ENCODE measurements at regions not wholly inside any gene's neighbourhood (a gene's known extent, or its start where the extent isn't known, plus 50 kb on each side); places are given as distances from the start of the nearest gene placed in this dataset.

DNA sequence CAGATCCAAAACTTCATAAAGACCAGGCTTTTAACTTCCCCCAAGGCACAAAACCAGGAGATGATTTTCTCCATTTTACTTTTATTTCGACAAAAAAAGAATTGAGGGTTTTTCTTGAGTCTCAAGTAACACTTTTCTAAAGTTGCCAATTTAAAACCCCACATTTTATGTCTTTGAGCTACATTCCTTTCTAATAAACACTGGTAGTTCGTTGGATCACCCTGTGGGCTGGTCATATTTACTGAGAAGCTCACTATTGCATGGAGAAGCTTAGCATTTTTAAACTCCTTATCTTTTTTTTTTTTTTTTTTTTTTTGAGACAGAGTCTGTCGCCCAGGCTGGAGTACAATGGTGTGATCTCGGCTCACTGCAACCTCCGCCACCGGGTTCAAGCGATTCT, 255.1 kb upstream of the TPM1 start:
- ChIA-PET CTCF (interaction anchor here (0.6 kb wide), 1 partner anchor 133 kb away, joined by 3 read pairs; no protein-coding TSS in a partner anchor), POLR2A (interaction anchor here (0.9 kb wide), 1 partner anchor 255 kb away, joined by 3 read pairs; the partner anchor contains the start of gene TPM1)
- H3K27me3 ChIP-seq (ENCODE audit: control insufficient read depth, insufficient read depth, low read length): no peaks in the 10 kb centered on the region
- no peaks in the 10 kb centered on the region for H3K9me3 ChIP-seq (ENCODE audit: control insufficient read depth, insufficient read depth, low read length)
- DNase-seq (ENCODE audit: low read depth, low spot score): no peak
- TF ChIP-seq, protein P1, sequence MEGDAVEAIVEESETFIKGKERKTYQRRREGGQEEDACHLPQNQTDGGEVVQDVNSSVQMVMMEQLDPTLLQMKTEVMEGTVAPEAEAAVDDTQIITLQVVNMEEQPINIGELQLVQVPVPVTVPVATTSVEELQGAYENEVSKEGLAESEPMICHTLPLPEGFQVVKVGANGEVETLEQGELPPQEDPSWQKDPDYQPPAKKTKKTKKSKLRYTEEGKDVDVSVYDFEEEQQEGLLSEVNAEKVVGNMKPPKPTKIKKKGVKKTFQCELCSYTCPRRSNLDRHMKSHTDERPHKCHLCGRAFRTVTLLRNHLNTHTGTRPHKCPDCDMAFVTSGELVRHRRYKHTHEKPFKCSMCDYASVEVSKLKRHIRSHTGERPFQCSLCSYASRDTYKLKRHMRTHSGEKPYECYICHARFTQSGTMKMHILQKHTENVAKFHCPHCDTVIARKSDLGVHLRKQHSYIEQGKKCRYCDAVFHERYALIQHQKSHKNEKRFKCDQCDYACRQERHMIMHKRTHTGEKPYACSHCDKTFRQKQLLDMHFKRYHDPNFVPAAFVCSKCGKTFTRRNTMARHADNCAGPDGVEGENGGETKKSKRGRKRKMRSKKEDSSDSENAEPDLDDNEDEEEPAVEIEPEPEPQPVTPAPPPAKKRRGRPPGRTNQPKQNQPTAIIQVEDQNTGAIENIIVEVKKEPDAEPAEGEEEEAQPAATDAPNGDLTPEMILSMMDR (IDR thresholded peaks at IDR 0.05; ENCODE audit: low read depth, low read length): no peak
- no peak overlapping the region for H3K4me3 ChIP-seq (ENCODE audit: low read depth, low read length)
- H3K27ac ChIP-seq (ENCODE audit: low read depth, low read length): no peak overlapping the region

DNA sequence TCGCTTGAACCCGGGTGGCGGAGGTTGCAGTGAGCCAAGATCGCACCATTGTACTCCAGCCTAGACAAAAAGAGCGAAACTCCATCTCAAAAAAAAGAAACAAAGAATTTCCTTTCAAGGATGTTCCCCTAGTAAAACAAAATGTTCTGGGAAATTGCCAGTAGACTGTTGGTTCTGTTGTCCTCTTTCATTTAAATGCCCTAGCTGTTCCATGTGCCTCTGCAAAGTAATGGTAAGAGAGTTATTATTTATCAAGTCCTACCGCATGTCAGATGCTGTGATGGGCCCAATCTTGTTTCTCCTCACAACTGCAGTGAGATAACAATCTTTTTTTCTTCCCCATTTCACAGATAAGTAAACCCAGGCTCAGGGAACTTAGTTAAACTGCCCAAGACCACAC, 254.3 kb upstream of the TPM1 start:
- ChIA-PET CTCF (no interaction called here), POLR2A (no interaction called here)
- no peak for DNase-seq (ENCODE audit: low read depth, low spot score)
- no peaks in the 10 kb centered on the region for H3K9me3 ChIP-seq (ENCODE audit: control insufficient read depth, insufficient read depth, low read length)
- no peak overlapping the region for H3K27ac ChIP-seq (ENCODE audit: low read depth, low read length)
- H3K27me3 ChIP-seq (ENCODE audit: control insufficient read depth, insufficient read depth, low read length): no peaks in the 10 kb centered on the region
- no peak overlapping the region for H3K4me3 ChIP-seq (ENCODE audit: low read depth, low read length)
- TF ChIP-seq, protein P1 (IDR thresholded peaks at IDR 0.05; ENCODE audit: low read depth, low read length): no peak

DNA sequence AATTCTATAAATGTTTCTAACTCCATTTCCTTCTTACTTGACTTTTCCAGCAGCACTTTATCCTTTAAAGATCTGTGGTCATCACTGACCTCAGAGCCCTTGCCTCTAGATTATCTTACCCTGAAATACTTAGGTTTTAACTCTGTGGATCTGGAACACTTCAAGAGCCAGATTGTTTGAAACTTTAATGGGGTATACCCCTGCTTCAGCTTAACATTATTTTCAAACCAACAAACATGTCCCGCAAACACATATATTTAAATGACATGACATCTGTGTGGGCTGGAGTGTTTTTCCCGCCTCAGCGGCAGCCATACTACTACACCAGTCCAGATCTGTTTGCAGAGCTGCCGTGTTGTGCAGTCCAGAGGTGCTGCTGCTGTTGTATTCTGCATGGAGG, 252.0 kb upstream of the TPM1 start:
- Histone ChIP-seq H3K27me3 (ENCODE audit: control insufficient read depth, insufficient read depth, low read length) (no peaks in the 10 kb centered on the region), H3K4me3 (ENCODE audit: low read depth, low read length) (no peak overlapping the region), H3K9me3 (ENCODE audit: control insufficient read depth, insufficient read depth, low read length) (no peaks in the 10 kb centered on the region), H3K27ac (ENCODE audit: low read depth, low read length) (no peak overlapping the region)
- TF ChIP-seq, protein P1 (IDR thresholded peaks at IDR 0.05; ENCODE audit: low read depth, low read length): no peak
- DNase-seq (ENCODE audit: low read depth, low spot score): no peak
- ChIA-PET POLR2A (no interaction called here), CTCF (no interaction called here)

DNA sequence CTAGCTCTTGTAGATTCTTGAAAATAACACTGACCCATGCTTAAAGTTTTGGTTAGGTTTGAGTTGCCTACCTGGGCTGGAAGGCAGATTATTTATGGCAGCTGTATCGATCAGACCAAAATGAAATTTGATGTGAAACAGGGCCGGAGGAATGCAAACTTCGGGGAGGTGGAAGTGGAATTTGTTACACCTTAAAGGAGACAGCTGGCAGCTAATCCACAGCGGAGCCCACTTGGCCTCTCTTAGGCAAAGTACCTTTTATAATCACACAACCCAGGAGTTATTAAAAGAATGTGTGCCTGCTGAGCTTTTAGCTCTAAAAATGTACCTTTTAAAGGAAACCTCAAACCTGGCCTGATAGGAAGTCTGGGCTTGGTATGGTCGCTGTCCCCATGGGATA, 250.9 kb upstream of the TPM1 start:
- ChIA-PET POLR2A (no interaction called here), CTCF (interaction anchor here (1.3 kb wide), 1 partner anchor 302 kb away, joined by 3 read pairs; no protein-coding TSS in a partner anchor)

DNA sequence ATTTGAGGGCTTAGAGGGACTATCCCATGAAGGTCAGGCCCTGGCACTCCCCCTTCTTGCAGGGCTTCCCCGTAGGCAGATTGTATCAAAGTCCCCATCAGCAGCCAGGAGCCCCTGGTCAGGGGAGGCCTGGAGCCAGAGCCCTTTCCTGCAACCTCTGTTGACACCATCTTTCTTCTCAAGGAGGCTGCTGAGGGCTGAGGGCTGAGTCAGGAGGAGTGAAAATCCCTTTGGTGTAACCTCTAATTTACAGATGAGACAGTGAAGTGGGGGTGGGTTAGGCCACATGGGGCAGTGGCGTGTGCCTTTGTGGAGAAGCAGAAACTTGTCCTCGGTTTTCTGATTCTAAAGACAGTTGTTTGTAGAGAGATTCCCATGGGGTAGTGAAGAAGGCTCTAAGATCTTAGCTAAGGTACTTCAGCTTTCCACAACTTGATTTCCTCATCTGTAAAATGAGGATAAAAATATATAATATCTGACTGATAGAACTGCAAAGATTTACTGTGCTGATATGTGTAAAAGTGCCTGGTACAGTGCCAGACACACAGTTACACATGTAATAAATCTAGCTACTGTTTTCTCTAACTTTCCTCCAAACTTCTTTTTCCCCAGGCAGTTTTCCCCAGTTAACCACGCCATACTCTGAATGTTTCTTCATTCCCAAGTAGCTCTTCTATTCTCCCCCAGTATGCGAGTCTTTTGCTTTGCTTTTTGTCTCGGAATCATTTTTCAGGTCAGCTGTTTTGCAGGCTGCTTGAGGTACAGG, 249.4 kb upstream of the TPM1 start:
- ChIA-PET CTCF (no interaction called here), POLR2A (no interaction called here)
- Histone ChIP-seq H3K4me3 (ENCODE audit: low read depth, low read length) (no peak overlapping the region), H3K9me3 (ENCODE audit: control insufficient read depth, insufficient read depth, low read length) (no peaks in the 10 kb centered on the region), H3K27me3 (ENCODE audit: control insufficient read depth, insufficient read depth, low read length) (no peaks in the 10 kb centered on the region), H3K27ac (ENCODE audit: low read depth, low read length) (no peak overlapping the region)
- TF ChIP-seq, protein P1 (IDR thresholded peaks at IDR 0.05; ENCODE audit: low read depth, low read length): no peak
- DNase-seq (ENCODE audit: low read depth, low spot score): no peak

More for the DNA sequence above, 250.9 kb upstream of the TPM1 start:
- H3K4me3 ChIP-seq (ENCODE audit: low read depth, low read length): no peak overlapping the region
- H3K27me3 ChIP-seq (ENCODE audit: control insufficient read depth, insufficient read depth, low read length): no peaks in the 10 kb centered on the region
- DNase-seq (ENCODE audit: low read depth, low spot score): no peak
- H3K9me3 ChIP-seq (ENCODE audit: control insufficient read depth, insufficient read depth, low read length): no peaks in the 10 kb centered on the region
- TF ChIP-seq, protein P1 (IDR thresholded peaks at IDR 0.05; ENCODE audit: low read depth, low read length): no peak
- no peak overlapping the region for H3K27ac ChIP-seq (ENCODE audit: low read depth, low read length)

Data from AG04450 (cell line).